K562 (cell line): ENCODE measurements at regions not wholly inside any gene's neighbourhood (a gene's known extent, or its start where the extent isn't known, plus 50 kb on each side); places are given as distances from the start of the nearest gene placed in this dataset.

Experiments
- ARID4B ChIP-seq: sonication (generic); formaldehyde crosslinking; IDR thresholded peaks from 2 replicates; pipeline ENCODE4 v1.8.0; 2022; ENCODE audit warnings: mild to moderate bottlenecking, missing genetic modification reagents
- CBX1 ChIP-seq: sonication (generic); IDR thresholded peaks from 2 replicates; pipeline ENCODE4 v1.6.1; 2016; ENCODE audit warnings: antibody characterized with exemption, low read depth, mild to moderate bottlenecking
- CBX5 ChIP-seq: IDR thresholded peaks from 2 replicates; pipeline ENCODE4 v1.6.1; 2014; ENCODE audit warnings: low read depth, borderline replicate concordance
- CXXC5 ChIP-seq: fragments of 250-450 bp; sonication (Bioruptor Pico); IDR thresholded peaks from 2 replicates; pipeline ENCODE4 v1.8.0; 2022; ENCODE audit warnings: inconsistent platforms, mild to moderate bottlenecking, moderate library complexity
- ETS2 ChIP-seq: IDR thresholded peaks from 2 replicates; pipeline ENCODE4 v1.6.1; 2016; ENCODE audit warnings: borderline replicate concordance, missing genetic modification characterization, mild to moderate bottlenecking, moderate library complexity, missing compliant biosample characterization; ENCODE audit not compliant: poor library complexity, severe bottlenecking
- GATAD2B ChIP-seq: fragments of 450-650 bp; IDR thresholded peaks from 2 replicates; pipeline ENCODE4 v1.6.1; 2017; ENCODE audit warnings: mild to moderate bottlenecking, borderline replicate concordance
- HDAC1 ChIP-seq, 2 experiments: fragments of 450-650 bp; IDR thresholded peaks; 2 replicates each; pipeline ENCODE4 v1.6.1; 2016 to 2017; ENCODE audit warnings: inconsistent platforms in 1 of 2, mild to moderate bottlenecking in 1 of 2, moderate library complexity in 1 of 2
- HDAC3 ChIP-seq: fragments of 450-650 bp; IDR thresholded peaks from 2 replicates; pipeline ENCODE4 v1.6.1; 2018; ENCODE audit warnings: borderline replicate concordance, mild to moderate bottlenecking, moderate library complexity; ENCODE audit not compliant: partially characterized antibody
- HNRNPK ChIP-seq: fragments of 200-400 bp; formaldehyde crosslinking; IDR thresholded peaks from one replicate; pipeline ENCODE4 v1.6.1; 2018; ENCODE audit warnings: mild to moderate bottlenecking, low read depth, low read length; ENCODE audit not compliant: poor library complexity, severe bottlenecking
- KLF10 ChIP-seq: fragments of 250-450 bp; sonication (Bioruptor Pico); IDR thresholded peaks from 2 replicates; pipeline ENCODE4 v1.6.1; 2021; ENCODE audit warnings: matching md5 sums
- NFE2 ChIP-seq: IDR thresholded peaks from 2 replicates; pipeline ENCODE4 v1.6.1; 2014; ENCODE audit warnings: antibody characterized with exemption, low read depth
- PRMT5 ChIP-seq: sonication (generic); formaldehyde crosslinking; IDR thresholded peaks from 2 replicates; pipeline ENCODE4 v1.5.0; 2020; ENCODE audit warnings: missing genetic modification reagents
- STAT5B ChIP-seq: fragments of 250-450 bp; sonication (Bioruptor Pico); IDR thresholded peaks from 2 replicates; pipeline ENCODE4 v1.8.0; 2021; ENCODE audit warnings: mild to moderate bottlenecking, inconsistent platforms
- TEAD2 ChIP-seq: fragments of 450-650 bp; IDR thresholded peaks from 2 replicates; pipeline ENCODE4 v1.6.1; 2016; ENCODE audit warnings: missing genetic modification characterization, control low read depth, missing compliant biosample characterization
- ZNF12 ChIP-seq: sonication (generic); formaldehyde crosslinking; IDR thresholded peaks from 2 replicates; pipeline ENCODE4 v1.4.0; 2020; ENCODE audit warnings: mild to moderate bottlenecking, missing genetic modification reagents
- ZNF224 ChIP-seq: sonication (generic); formaldehyde crosslinking; IDR thresholded peaks from 2 replicates; pipeline ENCODE4 v1.8.0; 2022; ENCODE audit warnings: mild to moderate bottlenecking, missing genetic modification reagents
- ZNF263 ChIP-seq: sonication (generic); formaldehyde crosslinking; IDR thresholded peaks from 2 replicates; pipeline ENCODE4 v1.8.0; 2022; ENCODE audit warnings: mild to moderate bottlenecking, missing genetic modification reagents, borderline replicate concordance
- ZNF583 ChIP-seq: fragments of 250-450 bp; sonication (Bioruptor Pico); IDR thresholded peaks from 2 replicates; pipeline ENCODE4 v1.4.0; 2020
- TF ChIP-seq, protein P1 (sequence below): sonication (generic); formaldehyde crosslinking; IDR thresholded peaks from 2 replicates; pipeline ENCODE4 v1.8.0; 2022; ENCODE audit warnings: missing genetic modification reagents, mild to moderate bottlenecking, moderate library complexity, borderline replicate concordance
- TF ChIP-seq, protein P2 (sequence below): fragments of 250-450 bp; sonication (Bioruptor Pico); IDR thresholded peaks from 2 replicates; pipeline ENCODE4 v1.4.0; 2020; ENCODE audit warnings: borderline replicate concordance
- TF ChIP-seq, protein P3 (sequence below): fragments of 250-450 bp; sonication (Bioruptor Pico); IDR thresholded peaks from 2 replicates; pipeline ENCODE4 v1.8.0; 2022; ENCODE audit warnings: moderate library complexity, mild to moderate bottlenecking, inconsistent platforms

DNA sequence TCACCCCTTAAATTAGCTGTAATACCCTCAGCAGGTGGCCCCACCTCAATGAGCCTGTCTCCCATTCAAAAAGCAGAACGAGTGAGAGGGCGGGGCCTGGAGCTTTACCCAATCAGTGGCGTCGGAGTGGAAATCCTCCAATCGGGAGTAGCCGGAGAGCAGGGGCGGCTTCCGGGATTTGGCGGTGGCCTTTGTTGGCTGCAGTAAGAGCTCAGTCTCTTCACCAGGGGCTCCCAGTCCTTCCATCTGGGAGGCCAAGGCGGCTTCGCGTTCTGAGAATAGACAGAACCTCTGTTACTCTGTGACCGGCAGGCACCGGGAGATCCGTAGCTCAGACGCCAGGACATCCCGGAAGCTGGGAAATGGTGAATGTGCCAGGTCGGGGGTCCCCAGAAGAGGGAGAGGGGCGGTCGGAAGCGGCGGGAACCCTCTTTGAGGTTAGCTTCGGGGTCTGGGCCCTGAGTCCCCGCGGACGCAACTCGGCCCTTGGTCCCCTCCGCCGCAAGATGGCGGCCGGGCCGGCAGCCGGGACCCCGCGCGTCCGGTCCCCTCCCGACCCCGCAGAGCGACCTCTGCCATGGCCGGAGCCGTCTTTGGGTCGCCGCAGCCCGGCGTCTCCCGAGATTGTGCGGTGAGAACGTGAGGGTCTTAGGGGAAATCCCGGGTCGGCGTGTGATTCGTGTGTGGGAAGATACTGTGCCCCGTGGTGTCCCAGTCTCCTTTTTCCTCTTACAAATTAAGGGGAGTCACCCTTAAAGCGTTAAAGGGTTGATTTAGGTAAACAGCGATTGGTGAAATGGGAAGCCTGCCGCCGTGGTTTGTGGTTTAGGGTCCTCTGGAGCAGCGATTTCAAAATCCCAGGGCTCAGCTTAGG, 160.3 kb upstream of the ZNF267 start (continued):
- TF ChIP-seq TEAD2 (tag) = no peak
- no peak for TF ChIP-seq HDAC3
- TF ChIP-seq ZNF583 = no peak
- TF ChIP-seq ZNF12 (CRISPR knock-in tag) = peak; percentile 53; the same call in 1 of the 2 replicates
- TF ChIP-seq KLF10 (CRISPR knock-in tag) = no peak
- TF ChIP-seq HDAC1 (IDR thresholded peaks at IDR 0.05) = peak in 1 of 2 experiments; percentile 13; a peak in 1 of 4 replicates
- TF ChIP-seq, protein P1, sequence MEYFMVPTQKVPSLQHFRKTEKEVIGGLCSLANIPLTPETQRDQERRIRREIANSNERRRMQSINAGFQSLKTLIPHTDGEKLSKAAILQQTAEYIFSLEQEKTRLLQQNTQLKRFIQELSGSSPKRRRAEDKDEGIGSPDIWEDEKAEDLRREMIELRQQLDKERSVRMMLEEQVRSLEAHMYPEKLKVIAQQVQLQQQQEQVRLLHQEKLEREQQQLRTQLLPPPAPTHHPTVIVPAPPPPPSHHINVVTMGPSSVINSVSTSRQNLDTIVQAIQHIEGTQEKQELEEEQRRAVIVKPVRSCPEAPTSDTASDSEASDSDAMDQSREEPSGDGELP = peak; percentile 65; the same call in 1 of the 2 replicates
- TF ChIP-seq CXXC5 (CRISPR knock-in tag) = peak; percentile 36
- no peak for TF ChIP-seq ZNF224 (CRISPR knock-in tag)
- no peak for TF ChIP-seq ZNF263 (CRISPR knock-in tag)
- TF ChIP-seq STAT5B = no peak
- TF ChIP-seq GATAD2B = no peak
- TF ChIP-seq ETS2 (tag) = no peak
- TF ChIP-seq HNRNPK = no peak
- no peak for TF ChIP-seq NFE2
- TF ChIP-seq ARID4B = 0 out of 2 replicates have a peak, but pooled peaks have one; percentile 51
- TF ChIP-seq PRMT5 = no peak
- TF ChIP-seq, protein P2, sequence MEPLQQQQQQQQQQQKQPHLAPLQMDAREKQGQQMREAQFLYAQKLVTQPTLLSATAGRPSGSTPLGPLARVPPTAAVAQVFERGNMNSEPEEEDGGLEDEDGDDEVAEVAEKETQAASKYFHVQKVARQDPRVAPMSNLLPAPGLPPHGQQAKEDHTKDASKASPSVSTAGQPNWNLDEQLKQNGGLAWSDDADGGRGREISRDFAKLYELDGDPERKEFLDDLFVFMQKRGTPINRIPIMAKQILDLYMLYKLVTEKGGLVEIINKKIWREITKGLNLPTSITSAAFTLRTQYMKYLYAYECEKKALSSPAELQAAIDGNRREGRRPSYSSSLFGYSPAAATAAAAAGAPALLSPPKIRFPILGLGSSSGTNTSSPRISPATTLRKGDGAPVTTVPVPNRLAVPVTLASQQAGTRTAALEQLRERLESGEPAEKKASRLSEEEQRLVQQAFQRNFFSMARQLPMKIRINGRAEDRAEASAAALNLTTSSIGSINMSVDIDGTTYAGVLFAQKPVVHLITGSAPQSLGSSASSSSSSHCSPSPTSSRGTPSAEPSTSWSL (CRISPR knock-in tag) = no peak
- no peak for TF ChIP-seq CBX5
- peak; percentile 30; the same call in 1 of the 2 replicates for TF ChIP-seq CBX1
- TF ChIP-seq, protein P3, sequence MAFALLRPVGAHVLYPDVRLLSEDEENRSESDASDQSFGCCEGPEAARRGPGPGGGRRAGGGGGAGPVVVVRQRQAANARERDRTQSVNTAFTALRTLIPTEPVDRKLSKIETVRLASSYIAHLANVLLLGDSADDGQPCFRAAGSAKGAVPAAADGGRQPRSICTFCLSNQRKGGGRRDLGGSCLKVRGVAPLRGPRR (CRISPR knock-in tag) = no peak
